SJSA1 (cell line): ENCODE measurements at regions not wholly inside any gene's neighbourhood (a gene's known extent, or its start where the extent isn't known, plus 50 kb on each side); places are given as distances from the start of the nearest gene placed in this dataset.

Source experiments
- DNase-seq, 2 experiments: peaks; one replicate each; pipeline ENCODE4 v3.0.0-alpha.2; 2015 to 2020; ENCODE audit warnings: low spot score in 2 of 2, low read depth in 1 of 2
- H3K27ac ChIP-seq: fragments of 250-450 bp; sonication (Bioruptor Pico); 2 replicates; pipeline ENCODE4 v1.5.1; 2020; ENCODE audit warnings: mild to moderate bottlenecking, moderate library complexity
- H3K27me3 ChIP-seq: fragments of 250-450 bp; sonication (Bioruptor Pico); replicated peaks from 2 replicates; pipeline ENCODE4 v1.5.1; 2020; ENCODE audit warnings: mild to moderate bottlenecking, moderate library complexity
- H3K36me3 ChIP-seq: fragments of 250-450 bp; sonication (Bioruptor Pico); 2 replicates; pipeline ENCODE4 v1.5.1; 2020; ENCODE audit warnings: mild to moderate bottlenecking
- H3K4me1 ChIP-seq: fragments of 250-450 bp; sonication (Bioruptor Pico); replicated peaks from 2 replicates; pipeline ENCODE4 v1.6.1; 2021; ENCODE audit warnings: mild to moderate bottlenecking
- H3K4me3 ChIP-seq: fragments of 250-450 bp; sonication (Bioruptor Pico); 2 replicates; pipeline ENCODE4 v1.5.1; 2020; ENCODE audit warnings: mild to moderate bottlenecking
- H3K9me3 ChIP-seq: fragments of 250-450 bp; sonication (Bioruptor Pico); replicated peaks from 2 replicates; pipeline ENCODE4 v1.5.1; 2020; ENCODE audit warnings: mild to moderate bottlenecking

- no peak for DNase-seq
- Histone ChIP-seq H3K4me1 (no peaks in the 10 kb centered on the region), H3K27me3 (no peaks in the 10 kb centered on the region), H3K36me3 (no peaks in the 10 kb centered on the region), H3K27ac (no peak overlapping the region), H3K9me3 (0 out of 2 replicates have a peak, but pooled peaks cover 3% of the 10 kb centered on the region), H3K4me3 (no peak overlapping the region)
Observed at GRCh38 chr4:123200051-123200940, 196.3 kb upstream of the SPRY1 start.

GRCh38 chr4:123204737-123205136 is 191.9 kb upstream of the SPRY1 start:
- Histone ChIP-seq H3K27me3 (no peaks in the 10 kb centered on the region), H3K36me3 (no peaks in the 10 kb centered on the region), H3K4me3 (no peak overlapping the region), H3K9me3 (no peaks in the 10 kb centered on the region), H3K27ac (no peak overlapping the region), H3K4me1 (no peaks in the 10 kb centered on the region)
- DNase-seq = no peak

GRCh38 chr4:123206016-123206415 is 190.6 kb upstream of the SPRY1 start:
- no peak overlapping the region for H3K27ac ChIP-seq
- no peaks in the 10 kb centered on the region for H3K4me1 ChIP-seq
- no peaks in the 10 kb centered on the region for H3K36me3 ChIP-seq
- H3K9me3 ChIP-seq = no peaks in the 10 kb centered on the region
- no peak for DNase-seq
- H3K4me3 ChIP-seq = no peak overlapping the region
- H3K27me3 ChIP-seq = no peaks in the 10 kb centered on the region

GRCh38 chr4:123209436-123209835 is 187.2 kb upstream of the SPRY1 start:
- Histone ChIP-seq H3K27ac (no peak overlapping the region), H3K36me3 (no peaks in the 10 kb centered on the region), H3K9me3 (no peaks in the 10 kb centered on the region), H3K4me3 (no peak overlapping the region), H3K4me1 (peaks cover 12% of the 10 kb centered on the region), H3K27me3 (no peaks in the 10 kb centered on the region)
- DNase-seq = no peak

GRCh38 chr4:123215536-123215935 is 181.1 kb upstream of the SPRY1 start:
- H3K36me3 ChIP-seq = no peaks in the 10 kb centered on the region
- peaks cover 12% of the 10 kb centered on the region for H3K4me1 ChIP-seq
- H3K27ac ChIP-seq = no peak overlapping the region
- DNase-seq = no peak
- H3K4me3 ChIP-seq = no peak overlapping the region
- no peaks in the 10 kb centered on the region for H3K27me3 ChIP-seq
- no peaks in the 10 kb centered on the region for H3K9me3 ChIP-seq

- H3K4me1 ChIP-seq = peaks cover 12% of the 10 kb centered on the region
- H3K27ac ChIP-seq = no peak overlapping the region
- no peaks in the 10 kb centered on the region for H3K27me3 ChIP-seq
- no peaks in the 10 kb centered on the region for H3K9me3 ChIP-seq
- DNase-seq = no peak
- H3K4me3 ChIP-seq = no peak overlapping the region
- no peaks in the 10 kb centered on the region for H3K36me3 ChIP-seq
Observed at GRCh38 chr4:123216543-123216942, 180.1 kb upstream of the SPRY1 start.

- no peaks in the 10 kb centered on the region for H3K36me3 ChIP-seq
- H3K27me3 ChIP-seq = no peaks in the 10 kb centered on the region
- no peak overlapping the region for H3K27ac ChIP-seq
- no peaks in the 10 kb centered on the region for H3K9me3 ChIP-seq
- peaks cover 8% of the 10 kb centered on the region for H3K4me1 ChIP-seq
- no peak for DNase-seq
- H3K4me3 ChIP-seq = no peak overlapping the region
Observed at GRCh38 chr4:123216946-123217345, 179.6 kb upstream of the SPRY1 start.

GRCh38 chr4:123217664-123218063 is 178.9 kb upstream of the SPRY1 start:
- Histone ChIP-seq H3K36me3 (no peaks in the 10 kb centered on the region), H3K27ac (no peak overlapping the region), H3K4me3 (no peak overlapping the region), H3K9me3 (no peaks in the 10 kb centered on the region), H3K27me3 (no peaks in the 10 kb centered on the region), H3K4me1 (peaks cover under 1% of the 10 kb centered on the region; the same call in 1 of the 2 replicates)
- no peak for DNase-seq

GRCh38 chr4:123218981-123219380 is 177.6 kb upstream of the SPRY1 start:
- DNase-seq = no peak
- H3K4me1 ChIP-seq = no peaks in the 10 kb centered on the region
- no peaks in the 10 kb centered on the region for H3K9me3 ChIP-seq
- H3K4me3 ChIP-seq = no peak overlapping the region
- no peaks in the 10 kb centered on the region for H3K27me3 ChIP-seq
- no peaks in the 10 kb centered on the region for H3K36me3 ChIP-seq
- H3K27ac ChIP-seq = no peak overlapping the region

- Histone ChIP-seq H3K4me1 (peaks cover under 1% of the 10 kb centered on the region; the same call in 1 of the 2 replicates), H3K27ac (no peak overlapping the region), H3K9me3 (no peaks in the 10 kb centered on the region), H3K27me3 (no peaks in the 10 kb centered on the region), H3K4me3 (no peak overlapping the region), H3K36me3 (no peaks in the 10 kb centered on the region)
- DNase-seq = no peak
Observed at GRCh38 chr4:123229286-123229685, 167.3 kb upstream of the SPRY1 start.

GRCh38 chr4:123230061-123230460 is 166.5 kb upstream of the SPRY1 start:
- Histone ChIP-seq H3K27ac (no peak overlapping the region), H3K4me3 (no peak overlapping the region), H3K27me3 (no peaks in the 10 kb centered on the region), H3K4me1 (peaks cover 9% of the 10 kb centered on the region), H3K36me3 (no peaks in the 10 kb centered on the region), H3K9me3 (no peaks in the 10 kb centered on the region)
- no peak for DNase-seq

- no peak overlapping the region for H3K27ac ChIP-seq
- H3K36me3 ChIP-seq = no peaks in the 10 kb centered on the region
- no peak for DNase-seq
- no peaks in the 10 kb centered on the region for H3K9me3 ChIP-seq
- no peaks in the 10 kb centered on the region for H3K27me3 ChIP-seq
- peaks cover 20% of the 10 kb centered on the region for H3K4me1 ChIP-seq
- no peak overlapping the region for H3K4me3 ChIP-seq
Observed at GRCh38 chr4:123232439-123232838, 164.2 kb upstream of the SPRY1 start.

GRCh38 chr4:123233136-123233768 is 163.3 kb upstream of the SPRY1 start:
- Histone ChIP-seq H3K9me3 (no peaks in the 10 kb centered on the region), H3K27ac (no peak overlapping the region), H3K27me3 (no peaks in the 10 kb centered on the region), H3K4me1 (peaks cover 20% of the 10 kb centered on the region), H3K4me3 (no peak overlapping the region), H3K36me3 (no peaks in the 10 kb centered on the region)
- no peak for DNase-seq

GRCh38 chr4:123234955-123235354 is 161.6 kb upstream of the SPRY1 start:
- DNase-seq = no peak
- Histone ChIP-seq H3K27me3 (no peaks in the 10 kb centered on the region), H3K4me1 (peaks cover 20% of the 10 kb centered on the region), H3K36me3 (no peaks in the 10 kb centered on the region), H3K27ac (peak overlapping the region; percentile 56), H3K4me3 (no peak overlapping the region), H3K9me3 (no peaks in the 10 kb centered on the region)
